Stimulated activated CD4-positive, alpha-beta T cell treated with anti-CD3 and anti-CD28 coated beads, Interleukin-15, amount 100 ng/mL, for 48 hours (primary cell): ENCODE measurements at regions not wholly inside any gene's neighbourhood (a gene's known extent, or its start where the extent isn't known, plus 50 kb on each side); places are given as distances from the start of the nearest gene placed in this dataset.
"Not testable (repeated sequence)": the region's sequence is repeated elsewhere in the genome, so short reads cannot be mapped to it uniquely, and the experiment has no call there.

Experiments used
- DNase-seq, 2 donors: peaks; one replicate each; pipeline ENCODE4 v3.0.0-alpha.2; 2020; ENCODE audit warnings: low read depth in 2 of 2

DNA sequence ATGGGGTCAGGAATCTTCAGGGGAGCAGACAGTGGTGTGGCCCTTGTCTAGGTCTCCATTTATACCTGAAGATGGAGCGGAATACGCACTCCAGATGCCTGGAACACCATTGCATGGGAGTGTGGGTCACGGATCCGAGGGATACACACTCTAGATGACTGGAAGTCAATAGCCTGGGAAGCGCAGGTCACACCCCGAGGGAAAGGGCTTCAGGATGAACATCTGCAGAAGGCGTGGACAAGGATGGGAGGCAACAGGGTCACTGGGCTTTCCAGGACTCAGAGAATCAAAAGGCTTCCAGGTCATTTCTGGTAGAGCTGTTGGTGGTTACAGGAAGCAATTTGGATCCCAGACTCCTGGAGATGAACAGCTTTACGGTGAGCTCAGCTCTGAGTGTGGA, 382.2 kb upstream of the KLF6 start:
- DNase-seq: no peak

DNA sequence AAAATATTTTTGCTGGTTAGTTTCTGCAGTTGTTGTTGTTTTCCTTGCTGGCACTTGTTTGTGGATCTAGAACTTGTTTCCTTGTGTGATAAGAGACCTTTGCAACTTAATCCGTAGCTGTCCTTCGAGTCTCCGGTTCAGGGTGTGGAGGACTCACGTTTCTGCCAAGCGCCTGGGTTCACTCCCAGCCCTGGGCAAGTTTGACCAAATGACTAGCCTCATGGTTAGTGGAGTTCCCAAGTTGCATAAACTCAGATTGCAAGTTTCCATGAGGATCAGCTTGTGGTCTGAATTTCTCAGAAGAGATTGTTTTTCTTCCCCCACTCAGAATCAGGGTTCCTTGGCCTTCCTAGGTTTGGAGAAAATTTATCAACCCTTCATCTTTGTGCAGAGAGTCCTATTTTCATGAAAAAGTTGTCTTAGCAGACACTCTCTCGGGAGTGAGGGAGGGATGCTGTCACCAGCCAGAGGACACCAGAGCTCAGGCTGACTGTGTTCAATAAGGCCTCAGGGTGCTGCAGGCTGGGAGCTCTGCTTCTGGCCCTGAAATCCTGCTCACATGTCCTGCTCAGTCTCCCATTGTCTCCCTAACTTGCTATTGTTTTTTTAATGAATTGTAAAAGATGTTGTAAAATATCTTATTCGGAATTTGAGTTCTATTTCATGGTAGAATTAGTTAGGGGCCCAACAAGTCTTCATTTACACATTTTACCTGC, 377.7 kb upstream of the KLF6 start:
- DNase-seq: no peak

DNA sequence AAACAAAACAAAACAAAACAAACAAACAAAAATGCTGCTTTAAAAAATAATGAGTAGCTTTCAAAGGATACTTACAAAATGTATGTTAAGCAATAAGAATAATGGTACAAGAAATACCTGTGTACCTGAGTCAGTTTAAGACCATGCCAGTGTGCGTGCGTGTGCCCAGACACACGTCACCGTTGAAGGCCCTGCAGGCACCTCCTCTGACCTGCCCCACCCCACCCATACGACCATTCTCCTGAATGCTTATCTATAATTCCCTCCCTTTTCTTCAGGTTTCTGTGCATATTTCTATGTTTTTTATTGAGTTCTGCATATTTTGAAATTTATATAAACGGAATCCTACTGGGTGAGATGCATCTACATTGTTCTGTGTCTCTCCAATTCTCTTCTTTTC, 374.2 kb upstream of the KLF6 start:
- DNase-seq: no peak

DNA sequence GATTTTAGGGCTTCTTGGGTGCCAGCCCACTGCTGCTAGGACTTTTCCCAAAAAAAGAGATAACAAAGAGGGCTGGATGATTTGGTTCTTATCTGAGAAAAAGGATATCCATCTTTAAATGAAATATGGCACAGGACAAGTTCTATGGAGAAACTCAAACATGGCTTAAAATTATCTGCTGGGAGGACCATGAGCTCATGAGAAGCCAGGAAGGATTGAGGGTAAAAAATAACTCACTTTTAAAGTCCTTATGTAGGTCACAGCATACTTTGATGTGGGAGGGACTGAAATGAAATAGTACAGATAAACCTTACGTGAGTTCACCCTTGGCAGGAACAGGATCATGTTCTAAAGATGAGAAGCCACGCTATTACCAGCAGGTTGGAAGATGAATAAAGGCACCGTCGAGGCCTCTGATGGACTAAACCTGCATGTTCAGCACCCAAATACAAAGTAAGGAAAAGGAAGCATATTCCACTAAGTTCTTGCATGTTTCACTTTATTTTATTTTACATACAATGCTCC, 369.2 kb upstream of the KLF6 start:
- no peak for DNase-seq

DNA sequence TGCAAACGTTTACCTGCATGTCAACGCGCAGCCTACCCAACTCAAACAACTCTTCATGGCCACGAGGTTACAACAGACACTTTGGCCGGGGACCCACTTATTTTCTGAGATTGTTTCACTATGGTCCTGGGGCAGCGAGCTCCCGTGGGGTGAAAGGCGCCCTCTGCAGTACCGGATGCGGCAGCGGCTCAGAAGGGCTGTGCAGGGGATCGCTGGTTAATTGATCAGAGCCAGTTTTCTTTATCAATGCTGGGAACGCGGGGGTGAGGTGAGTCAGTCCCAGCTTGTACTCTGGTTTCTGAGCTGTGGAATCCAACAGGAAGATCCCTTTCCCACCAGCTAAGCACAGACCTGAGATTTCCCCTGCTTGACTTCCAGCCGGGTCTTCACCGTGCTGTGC, 366.5 kb upstream of the KLF6 start:
- DNase-seq: no peak

DNA sequence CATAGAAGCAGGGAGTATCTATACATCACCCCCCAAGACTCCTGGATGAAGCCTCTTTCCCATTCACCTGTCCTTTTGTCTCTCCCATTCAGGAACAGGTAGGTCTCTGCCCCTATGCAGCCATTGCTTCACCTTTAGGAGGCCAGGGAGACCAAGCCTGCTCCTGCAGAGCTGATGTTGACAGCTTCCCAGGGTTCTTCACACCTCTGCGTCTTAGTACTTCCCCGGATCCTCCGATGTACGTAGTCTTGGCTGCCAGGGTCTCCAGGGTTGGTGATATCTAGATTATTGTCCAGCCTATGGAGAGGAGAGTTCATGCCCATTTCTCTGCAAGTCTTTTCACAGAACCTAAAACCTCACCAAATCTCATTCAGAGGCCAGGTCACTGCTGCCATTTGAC, 365.7 kb upstream of the KLF6 start:
- no peak for DNase-seq

DNA sequence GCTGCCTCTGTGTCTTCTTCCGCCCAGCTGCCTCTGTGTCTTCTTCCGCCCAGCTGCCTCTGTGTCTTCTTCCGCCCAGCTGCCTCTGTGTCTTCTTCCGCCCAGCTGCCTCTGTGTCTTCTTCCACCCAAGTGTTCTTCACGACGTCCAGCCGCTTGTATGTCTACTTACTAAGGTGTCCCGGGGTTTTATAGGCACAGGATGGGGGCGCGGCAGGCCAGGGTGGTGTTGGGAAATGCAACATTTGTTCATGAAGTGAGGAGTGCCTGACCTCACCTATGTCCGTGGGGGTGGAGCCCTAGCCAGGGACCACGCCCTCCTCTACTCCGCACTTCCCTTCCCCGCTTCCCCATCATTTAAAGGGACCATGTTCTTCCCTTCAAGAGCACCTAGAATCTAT, 364.5 kb upstream of the KLF6 start:
- DNase-seq: not testable (repeated sequence)

DNA sequence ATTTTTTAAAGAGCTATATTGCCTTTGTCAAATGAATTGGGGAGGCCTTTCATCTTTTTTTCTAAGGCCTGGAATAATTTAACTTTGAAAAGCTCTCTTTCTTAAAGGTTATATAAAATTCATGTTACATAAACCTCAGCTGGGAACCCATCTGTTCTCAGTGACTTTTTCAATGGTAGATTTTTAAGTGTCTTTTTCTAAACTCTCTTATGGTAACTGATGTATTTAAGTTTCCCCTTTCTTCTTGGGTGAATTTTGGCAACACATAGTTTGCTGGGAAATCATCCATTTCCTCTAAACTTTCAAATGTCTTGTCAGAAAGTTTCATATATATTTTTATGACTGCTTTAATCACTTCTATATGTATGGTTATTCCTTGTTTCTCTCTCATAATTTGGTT, 362.2 kb upstream of the KLF6 start:
- DNase-seq: no peak

DNA sequence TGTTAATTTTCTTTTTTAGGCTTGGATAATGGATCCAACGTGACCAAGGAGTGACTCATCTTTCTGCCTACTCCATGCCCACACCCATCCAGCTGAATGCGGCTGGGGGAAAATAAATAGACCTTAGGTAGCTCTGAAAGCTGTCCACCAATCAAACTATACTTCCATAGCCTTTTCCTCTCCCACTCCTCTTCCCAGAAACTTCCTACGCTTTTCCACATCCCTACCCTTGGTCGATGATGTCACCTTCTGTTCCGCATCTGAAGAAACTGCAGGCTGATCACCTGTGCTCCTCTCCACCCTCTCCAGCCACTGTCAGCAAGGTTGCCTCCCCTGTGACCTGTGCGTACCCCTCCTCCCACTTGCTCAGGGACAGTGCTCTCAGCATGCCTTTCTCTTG, 359.8 kb upstream of the KLF6 start:
- DNase-seq: no peak

DNA sequence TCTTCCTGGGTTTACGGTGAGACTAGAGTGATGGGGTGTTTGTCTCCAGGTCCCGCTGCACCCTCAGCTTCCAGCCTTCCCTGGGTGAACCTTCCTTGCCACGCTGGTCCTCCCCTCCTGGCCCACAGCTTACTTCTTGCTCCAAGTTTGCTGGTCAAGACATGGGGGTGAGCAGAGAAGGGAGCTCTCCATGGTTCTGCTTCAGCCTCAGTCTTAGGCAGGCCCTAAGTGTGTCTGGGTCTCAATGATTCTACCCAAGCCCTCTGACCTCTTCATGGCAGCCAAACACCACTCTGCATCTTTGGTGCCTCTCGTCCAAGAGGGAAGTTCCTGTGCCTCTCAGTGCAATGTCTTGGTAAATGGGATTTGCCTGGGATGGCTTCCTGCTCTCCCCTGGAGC, 356.5 kb upstream of the KLF6 start:
- no peak for DNase-seq

DNA sequence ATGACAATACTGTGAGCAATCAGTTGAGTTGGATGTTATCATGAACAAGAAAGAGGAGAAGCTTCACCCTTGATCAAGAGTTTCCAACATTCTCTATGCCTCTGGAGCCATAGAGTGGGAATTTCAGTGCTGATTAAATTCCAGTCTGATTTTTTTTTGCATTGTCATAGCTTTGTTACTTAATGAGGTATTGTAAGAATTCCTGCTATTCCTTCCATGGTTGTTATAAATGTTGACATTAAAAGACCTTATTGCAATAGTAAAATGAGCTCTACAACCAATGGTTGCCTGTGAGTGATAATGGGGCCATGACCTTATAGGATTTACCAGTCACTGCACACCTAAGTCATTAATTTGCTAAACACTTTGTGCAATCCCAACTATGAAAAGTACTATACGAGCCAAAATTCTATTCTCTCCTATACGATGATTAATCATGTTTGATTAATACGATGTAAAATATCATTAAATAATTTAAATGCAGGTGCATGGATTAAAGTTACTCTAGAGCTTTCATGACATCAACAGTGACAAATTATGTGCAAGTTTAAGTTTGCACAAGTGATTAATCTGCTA, 353.2 kb upstream of the KLF6 start:
- DNase-seq: no peak

DNA sequence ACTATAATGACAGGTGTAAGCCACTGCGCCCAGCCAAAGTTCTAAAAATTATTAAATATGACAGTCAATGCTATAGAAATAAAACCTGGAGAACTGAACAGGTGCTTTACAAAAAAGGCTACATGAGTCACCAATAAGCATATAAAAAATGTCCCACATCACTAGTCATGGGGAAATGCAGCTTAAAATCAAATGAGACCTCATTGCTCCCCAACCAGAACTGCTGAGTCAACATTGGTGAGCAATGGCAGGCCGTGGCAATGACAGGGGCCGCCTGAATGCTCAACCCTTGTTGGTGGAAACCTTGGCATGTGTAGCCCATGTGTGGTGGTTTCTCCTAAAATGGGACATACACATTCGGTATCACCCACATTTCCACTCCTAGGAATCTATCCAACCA, 352.3 kb upstream of the KLF6 start:
- no peak for DNase-seq

DNA sequence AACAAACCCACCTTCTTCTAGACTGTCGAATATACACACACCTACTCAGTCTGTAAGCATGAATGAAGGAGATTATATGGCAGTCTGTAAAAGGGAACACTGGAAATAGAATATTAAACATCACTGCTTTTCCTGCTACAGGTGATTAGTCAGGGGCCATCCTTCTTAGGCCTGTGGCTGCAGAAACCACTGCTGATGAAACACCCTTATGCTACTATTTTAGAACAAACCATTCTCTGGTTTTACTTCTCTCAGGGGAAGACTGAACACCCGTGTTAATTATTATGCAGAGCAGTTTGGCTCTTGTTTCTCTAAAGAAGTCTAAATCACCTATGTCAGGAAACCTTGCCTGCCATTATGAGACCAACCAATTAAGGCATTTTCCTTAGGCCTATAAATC, 351.1 kb upstream of the KLF6 start:
- no peak for DNase-seq

DNA sequence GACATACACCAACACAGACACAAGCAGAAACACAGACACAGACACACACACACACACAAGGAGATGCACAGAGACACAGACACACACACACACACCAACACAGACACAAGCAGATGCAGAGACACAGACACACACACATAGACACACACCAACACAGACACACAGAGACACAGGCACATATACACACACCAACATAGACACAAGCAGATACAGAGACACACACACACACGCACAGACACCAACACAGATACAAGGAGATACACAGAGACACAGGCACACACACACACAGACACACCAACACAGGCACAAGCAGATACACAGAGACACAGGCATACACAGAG, 347.2 kb upstream of the KLF6 start:
- DNase-seq: no peak

DNA sequence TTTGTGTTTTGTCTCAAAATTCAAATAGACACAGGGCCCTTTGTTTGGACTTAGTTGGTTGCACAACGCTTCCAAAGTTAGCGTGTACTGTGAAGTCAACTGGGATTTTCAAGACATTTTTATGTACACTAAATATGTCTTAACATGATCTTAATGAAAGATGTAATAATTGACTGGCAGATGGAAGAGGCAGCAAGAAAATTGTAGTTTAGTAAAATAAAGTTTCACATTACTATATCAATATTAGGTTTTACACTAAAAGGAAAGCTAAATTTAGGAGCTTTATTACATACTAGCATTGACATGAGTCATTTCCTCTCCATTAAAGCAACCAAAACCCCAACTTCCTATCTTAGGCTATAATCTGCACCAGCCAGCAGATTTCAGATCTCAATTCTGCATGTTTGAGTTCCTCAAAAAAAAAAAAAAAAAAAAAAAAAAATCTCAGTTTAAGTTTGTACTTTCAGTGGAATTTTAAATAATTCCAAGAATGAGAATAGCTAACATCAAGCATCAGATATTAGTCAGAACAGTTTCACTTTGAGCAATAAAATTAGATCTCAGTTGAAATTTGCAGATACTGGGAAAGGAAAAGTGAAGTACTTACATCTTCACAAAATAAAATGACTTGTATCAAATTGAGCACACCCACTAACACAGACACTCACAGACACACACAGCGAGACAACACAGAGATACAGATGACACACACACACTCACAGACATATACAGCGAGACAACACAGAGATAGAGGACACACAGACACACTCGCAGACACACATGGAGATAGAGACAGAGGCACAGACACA, 346.6 kb upstream of the KLF6 start:
- no peak for DNase-seq

DNA sequence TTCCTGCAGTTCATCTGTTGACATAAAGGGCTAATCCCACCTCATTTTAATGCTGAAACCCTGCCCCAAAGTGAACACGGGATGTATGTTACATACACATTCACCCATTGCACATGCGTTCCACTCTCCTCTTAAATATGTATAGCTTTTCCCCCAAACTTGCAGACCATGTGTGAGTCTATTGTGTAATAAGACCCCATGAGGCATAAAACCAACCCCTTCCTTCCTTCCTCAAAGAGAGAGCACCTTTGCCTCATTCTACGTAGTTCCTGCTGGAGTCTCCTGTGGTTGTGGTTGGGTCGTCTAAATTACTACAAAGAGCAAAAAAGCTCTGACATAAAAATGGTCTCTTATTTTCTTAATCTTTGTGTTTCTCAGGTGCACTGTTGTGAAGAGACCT, 345.7 kb upstream of the KLF6 start:
- no peak for DNase-seq

DNA sequence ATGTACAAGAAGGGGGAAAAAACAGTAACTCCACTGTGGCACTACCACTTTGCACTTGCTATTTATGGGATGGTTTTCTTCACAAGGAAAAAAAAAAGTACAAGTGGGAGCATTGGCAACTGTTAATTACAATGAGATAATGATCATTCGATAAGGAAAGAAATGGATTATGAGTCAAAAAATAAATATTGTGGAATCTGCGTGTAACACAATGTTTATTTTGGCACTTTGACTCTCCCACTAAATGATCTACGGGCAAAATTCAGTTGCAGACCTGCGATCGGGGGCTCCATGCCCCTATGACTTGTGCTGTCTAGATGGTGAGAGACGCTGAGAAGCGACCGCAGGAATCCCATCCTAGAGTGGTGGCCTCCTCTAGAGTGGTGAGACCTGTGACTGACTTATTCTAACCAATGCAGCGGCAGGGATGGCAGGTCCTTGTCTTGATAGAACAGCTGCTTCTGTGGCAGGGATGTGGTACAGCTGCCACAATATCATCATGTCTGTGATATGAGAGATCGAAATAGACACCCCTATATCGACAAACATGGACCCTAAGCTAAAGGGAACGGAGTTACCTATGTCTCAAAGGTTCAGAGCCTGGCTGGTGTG, 345.0 kb upstream of the KLF6 start:
- DNase-seq: no peak

DNA sequence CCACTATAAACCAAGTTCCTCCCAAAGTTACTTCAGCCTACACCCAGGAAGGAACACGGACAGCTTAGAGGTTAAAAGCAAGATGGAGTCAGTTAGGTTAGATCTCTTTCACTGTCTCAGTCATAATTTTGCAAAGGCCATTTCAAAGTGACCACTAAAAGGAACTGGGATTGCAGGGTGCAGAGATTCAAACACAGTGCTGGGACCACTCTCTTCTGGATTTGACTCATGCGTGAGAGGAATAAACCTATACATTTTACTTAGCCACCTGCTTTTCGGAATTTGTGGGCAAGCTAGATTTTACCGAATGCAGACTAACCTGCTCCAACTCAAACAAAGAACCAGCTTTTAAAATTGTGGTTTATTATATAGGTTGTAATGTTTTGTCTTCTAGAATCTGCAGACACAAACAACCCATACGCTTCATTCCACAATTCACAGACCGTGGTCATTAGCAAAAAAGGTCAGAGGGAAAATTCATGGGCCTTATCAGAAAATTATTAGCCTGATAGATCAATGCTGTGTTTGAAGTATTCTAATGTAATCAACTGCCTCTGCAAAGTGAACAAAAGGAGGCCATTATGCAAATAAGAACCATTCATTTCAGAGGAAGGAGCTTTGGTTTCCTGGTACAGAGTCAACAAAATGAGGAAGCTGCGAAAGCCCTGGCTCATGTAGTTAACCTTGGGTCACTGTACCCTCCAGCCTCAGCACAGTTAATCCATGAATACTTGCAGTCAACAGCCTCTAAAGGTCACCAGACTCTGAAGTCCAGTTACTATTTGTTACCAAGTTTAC, 342.7 kb upstream of the KLF6 start:
- DNase-seq: no peak

DNA sequence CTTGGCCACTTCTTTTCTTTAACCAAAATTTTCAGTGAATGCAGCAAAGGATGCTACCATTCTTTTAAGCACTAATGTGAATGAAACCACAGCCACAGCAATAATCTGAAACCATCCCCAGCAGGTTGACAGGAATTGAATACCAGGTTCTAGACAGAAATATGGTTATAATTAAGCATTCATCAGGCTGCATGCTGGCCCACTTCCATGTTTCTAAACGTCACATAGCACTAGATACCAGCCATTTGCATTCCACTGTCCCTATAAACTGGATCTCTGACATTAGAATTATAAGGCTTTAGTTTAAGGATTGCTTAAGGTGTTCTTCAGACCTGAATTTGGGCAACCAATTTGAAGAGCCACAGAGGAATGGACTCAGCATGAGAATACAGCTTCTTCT, 340.8 kb upstream of the KLF6 start:
- no peak for DNase-seq

DNA sequence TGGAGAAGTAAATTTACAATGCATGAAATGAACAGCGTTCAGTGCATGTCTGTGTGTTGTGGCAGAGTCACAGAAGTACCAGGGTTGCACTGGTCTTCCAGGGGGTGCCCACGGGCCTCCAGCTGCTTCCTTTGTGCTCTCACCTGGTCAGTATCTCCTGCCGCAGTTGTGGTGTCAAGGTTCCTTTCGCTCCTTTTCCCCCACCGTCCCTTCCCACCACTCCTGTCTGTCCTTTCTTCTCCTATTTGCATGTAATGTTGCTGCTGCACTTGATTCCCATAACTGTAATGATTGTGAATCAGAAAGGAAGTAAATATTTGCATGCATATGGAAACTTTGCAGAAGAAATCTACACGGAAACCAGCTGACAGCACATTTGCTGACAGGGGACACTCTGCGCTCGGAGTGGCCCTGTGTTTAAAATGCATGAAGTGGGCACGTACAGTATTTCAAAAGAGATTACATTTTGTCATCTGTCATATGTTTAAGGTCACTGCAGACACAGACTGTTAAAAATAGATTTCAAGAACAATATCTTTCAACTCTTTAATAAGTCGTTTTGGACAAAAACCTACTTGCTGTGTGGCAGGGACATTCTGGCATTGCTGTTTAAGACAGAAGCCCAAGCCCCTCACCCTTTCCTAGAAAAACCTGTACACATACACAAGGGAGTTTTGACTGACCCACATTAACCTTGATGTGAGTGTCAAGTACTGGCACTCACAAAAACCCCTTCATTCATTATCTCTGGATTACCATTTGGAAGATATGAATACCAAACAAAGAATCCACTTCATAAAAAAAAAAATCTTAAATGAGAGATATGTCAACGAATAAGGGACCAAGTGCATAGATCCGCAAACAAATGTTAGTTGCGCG, 336.7 kb upstream of the KLF6 start:
- DNase-seq: no peak
